ENCODE measurements at regions not wholly inside any gene's neighbourhood (a gene's known extent, or its start where the extent isn't known, plus 50 kb on each side); places are given as distances from the start of the nearest gene placed in this dataset.

DNA sequence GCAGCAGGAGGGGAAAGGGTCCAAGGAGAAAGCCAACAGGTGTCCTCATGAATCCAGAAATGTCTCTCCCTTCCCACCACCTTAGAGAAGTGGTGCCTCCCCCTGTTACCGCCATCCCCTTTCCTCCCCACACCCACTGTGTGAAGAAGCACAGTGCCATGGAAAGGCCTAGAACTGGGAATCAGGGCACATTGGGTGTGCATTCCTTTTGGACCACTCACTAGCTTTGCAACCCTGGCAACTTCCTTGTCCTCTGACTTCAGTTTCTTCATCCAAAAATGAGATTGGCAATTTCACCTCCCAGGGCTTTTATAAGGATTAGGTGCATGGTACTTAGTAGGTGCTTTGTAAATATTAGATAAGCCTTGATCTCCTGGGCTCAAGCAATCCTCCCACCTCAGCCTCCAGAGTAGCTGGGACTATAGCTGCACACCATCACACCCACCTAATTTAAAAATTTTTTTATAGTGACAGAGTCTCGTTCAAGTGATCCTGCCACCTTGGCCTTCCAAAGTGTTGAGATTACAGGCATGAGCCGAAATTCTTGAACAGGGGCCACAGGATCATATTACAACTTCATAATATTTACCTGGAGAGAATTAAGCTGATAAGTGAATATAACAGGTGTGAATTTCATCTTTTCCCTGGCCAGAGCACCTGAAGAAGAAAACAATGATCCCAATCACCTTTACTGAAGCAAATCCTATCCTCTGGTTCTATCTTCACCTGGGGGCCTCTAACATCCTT, 97.9 kb upstream of the TAF1B start:
- Histone ChIP-seq H3K4me3 (no peak overlapping the region), H3K27me3 (no peaks in the 10 kb centered on the region), H3K9me3 (no peaks in the 10 kb centered on the region), H3K36me3 (no peaks in the 10 kb centered on the region), H3K4me1 (peaks cover 0 to 14% (median 4%) of the 10 kb centered on the region in 4 donors), H3K27ac (peak overlapping the region in 2 of 5 donors; percentile 20 to 29)
- TF ChIP-seq EP300 (IDR thresholded peaks at IDR 0.05) (no peak), POLR2A (IDR thresholded peaks at IDR 0.05) (no peak), POLR2AphosphoS5 (IDR thresholded peaks at IDR 0.05) (no peak)
- TF ChIP-seq, protein P1, sequence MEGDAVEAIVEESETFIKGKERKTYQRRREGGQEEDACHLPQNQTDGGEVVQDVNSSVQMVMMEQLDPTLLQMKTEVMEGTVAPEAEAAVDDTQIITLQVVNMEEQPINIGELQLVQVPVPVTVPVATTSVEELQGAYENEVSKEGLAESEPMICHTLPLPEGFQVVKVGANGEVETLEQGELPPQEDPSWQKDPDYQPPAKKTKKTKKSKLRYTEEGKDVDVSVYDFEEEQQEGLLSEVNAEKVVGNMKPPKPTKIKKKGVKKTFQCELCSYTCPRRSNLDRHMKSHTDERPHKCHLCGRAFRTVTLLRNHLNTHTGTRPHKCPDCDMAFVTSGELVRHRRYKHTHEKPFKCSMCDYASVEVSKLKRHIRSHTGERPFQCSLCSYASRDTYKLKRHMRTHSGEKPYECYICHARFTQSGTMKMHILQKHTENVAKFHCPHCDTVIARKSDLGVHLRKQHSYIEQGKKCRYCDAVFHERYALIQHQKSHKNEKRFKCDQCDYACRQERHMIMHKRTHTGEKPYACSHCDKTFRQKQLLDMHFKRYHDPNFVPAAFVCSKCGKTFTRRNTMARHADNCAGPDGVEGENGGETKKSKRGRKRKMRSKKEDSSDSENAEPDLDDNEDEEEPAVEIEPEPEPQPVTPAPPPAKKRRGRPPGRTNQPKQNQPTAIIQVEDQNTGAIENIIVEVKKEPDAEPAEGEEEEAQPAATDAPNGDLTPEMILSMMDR (IDR thresholded peaks at IDR 0.05), result no peak
- 27 to 49% (median 44%) methylated on average over 3 of the region's 3 CpGs for WGBS, 5 donors
- intact Hi-C loops (cut with DNase I; ENCODE audit: low total_unique reads), result no loop called here
- DNase-seq, result no peak

DNA sequence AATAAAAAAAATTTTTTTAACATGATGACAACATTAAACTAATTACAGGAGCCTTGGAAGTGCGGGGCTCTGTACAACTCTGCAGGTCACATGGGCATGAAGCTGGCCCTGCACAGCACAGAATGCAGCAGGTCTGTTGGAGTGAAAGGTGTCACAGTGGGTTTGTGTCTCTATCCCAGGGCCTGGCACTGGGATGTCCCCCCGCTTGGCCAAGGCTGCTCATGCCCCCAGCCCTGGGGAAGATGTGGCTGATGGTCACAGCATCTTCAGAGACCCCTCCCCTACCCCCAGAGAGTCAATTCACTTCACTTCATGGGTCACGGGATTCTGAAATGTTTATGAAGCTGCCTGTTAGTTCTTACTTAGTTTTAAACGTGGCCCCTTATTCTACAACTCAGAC, 95.9 kb upstream of the TAF1B start:
- Histone ChIP-seq H3K4me1 (peaks cover 0 to 14% (median 4%) of the 10 kb centered on the region in 4 donors), H3K27ac (no peak overlapping the region), H3K4me3 (no peak overlapping the region), H3K27me3 (peaks cover 0 to 2% (median 0%) of the 10 kb centered on the region in 3 donors), H3K9me3 (no peaks in the 10 kb centered on the region), H3K36me3 (no peaks in the 10 kb centered on the region)
- TF ChIP-seq, protein P1 (IDR thresholded peaks at IDR 0.05), result no peak
- TF ChIP-seq POLR2A (IDR thresholded peaks at IDR 0.05), result no peak
- no peak for TF ChIP-seq POLR2AphosphoS5 (IDR thresholded peaks at IDR 0.05)
- TF ChIP-seq EP300 (IDR thresholded peaks at IDR 0.05), result no peak
- no peak for DNase-seq
- 80 to 93% (median 88%) methylated on average over 4 of the region's 4 CpGs for WGBS, 5 donors
- intact Hi-C loops (cut with DNase I; ENCODE audit: low total_unique reads), result no loop called here

DNA sequence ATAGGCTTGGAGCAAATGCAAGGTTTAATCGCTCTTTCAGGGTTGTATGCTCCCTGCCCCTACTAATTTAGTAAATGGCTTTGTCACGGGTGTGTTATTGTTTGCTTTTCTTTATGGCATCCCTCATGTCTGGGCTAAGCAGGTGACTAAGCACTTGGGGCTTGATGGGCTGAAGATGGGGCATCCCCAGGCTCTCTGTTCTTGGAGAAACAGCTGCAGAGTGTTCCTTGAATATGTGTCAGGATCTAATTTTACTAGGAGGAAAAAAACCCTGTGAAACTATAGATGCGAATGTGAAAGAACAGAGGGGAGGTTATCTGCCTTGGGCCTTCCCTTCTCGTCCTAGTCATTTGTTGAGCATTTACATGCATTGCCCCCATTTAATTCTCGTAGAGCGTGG, 94.7 kb upstream of the TAF1B start:
- Histone ChIP-seq H3K36me3 (no peaks in the 10 kb centered on the region), H3K27ac (no peak overlapping the region), H3K9me3 (no peaks in the 10 kb centered on the region), H3K4me1 (peaks cover 3 to 24% (median 15%) of the 10 kb centered on the region in 4 donors), H3K27me3 (peaks cover 0 to 8% (median 0%) of the 10 kb centered on the region in 3 donors), H3K4me3 (no peak overlapping the region)
- intact Hi-C loops (cut with DNase I; ENCODE audit: low total_unique reads), result no loop called here
- no peak for DNase-seq
- 77 to 87% (median 84%) methylated on average over 6 of the region's 6 CpGs for WGBS, 5 donors
- TF ChIP-seq POLR2AphosphoS5 (IDR thresholded peaks at IDR 0.05), result no peak
- TF ChIP-seq EP300 (IDR thresholded peaks at IDR 0.05), result no peak
- no peak for TF ChIP-seq POLR2A (IDR thresholded peaks at IDR 0.05)
- TF ChIP-seq, protein P1 (IDR thresholded peaks at IDR 0.05), result no peak

DNA sequence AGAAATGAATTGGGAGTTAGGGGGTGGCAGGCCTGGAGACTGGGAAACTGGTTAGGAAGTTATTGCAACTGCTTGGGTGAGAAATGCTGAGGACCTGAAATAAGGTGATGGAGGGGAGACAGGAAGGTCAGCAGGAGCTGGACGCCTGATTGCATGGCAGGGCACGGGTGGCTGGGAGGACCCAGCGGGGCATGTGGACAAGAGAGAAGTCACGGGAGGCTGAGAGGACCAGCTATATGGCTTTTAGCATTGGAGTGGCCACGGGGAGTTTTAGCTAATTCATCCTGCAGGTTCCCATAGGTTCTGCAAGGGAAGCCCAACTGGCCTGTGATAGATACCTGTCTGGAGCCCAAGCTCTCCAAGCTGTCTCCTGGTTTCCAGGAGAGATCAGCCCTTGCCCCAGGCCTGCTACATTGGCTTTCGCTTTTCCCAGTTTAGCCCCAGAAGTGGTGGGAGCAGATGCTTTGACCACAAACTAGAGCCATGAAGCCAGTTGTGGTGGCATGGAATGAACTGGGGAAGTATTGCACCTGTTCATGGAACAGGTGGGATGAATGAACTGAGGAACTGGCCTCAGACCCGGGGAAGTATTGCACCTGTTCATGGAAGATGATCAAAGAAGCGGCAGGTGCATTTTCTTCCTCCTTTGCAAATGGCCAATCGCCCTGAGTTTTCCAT, 93.6 kb upstream of the TAF1B start:
- H3K27me3 ChIP-seq, result peaks cover 0 to 8% (median 0%) of the 10 kb centered on the region in 3 donors
- H3K4me1 ChIP-seq, result peaks cover 9 to 23% (median 22%) of the 10 kb centered on the region in 4 donors
- DNase-seq, result no peak
- H3K36me3 ChIP-seq, result no peaks in the 10 kb centered on the region
- intact Hi-C loops (cut with DNase I; ENCODE audit: low total_unique reads), result no loop called here
- H3K27ac ChIP-seq, result no peak overlapping the region
- TF ChIP-seq, protein P1 (IDR thresholded peaks at IDR 0.05), result no peak
- no peak for TF ChIP-seq EP300 (IDR thresholded peaks at IDR 0.05)
- TF ChIP-seq POLR2AphosphoS5 (IDR thresholded peaks at IDR 0.05), result no peak
- no peak for TF ChIP-seq POLR2A (IDR thresholded peaks at IDR 0.05)
- no peak overlapping the region for H3K4me3 ChIP-seq
- no peaks in the 10 kb centered on the region for H3K9me3 ChIP-seq
- WGBS, 5 donors, result 85 to 91% (median 87%) methylated on average over 9 of the region's 9 CpGs

Data from stomach (tissue), 8 donors.